GM12892 (cell line): ENCODE measurements at regions not wholly inside any gene's neighbourhood (a gene's known extent, or its start where the extent isn't known, plus 50 kb on each side); places are given as distances from the start of the nearest gene placed in this dataset.

Source experiments
- POLR2A ChIP-seq: IDR thresholded peaks from 2 replicates; pipeline ENCODE4 v1.6.1; 2011; ENCODE audit warnings: low read depth, low read length, control low read depth
- POLR2AphosphoS5 ChIP-seq: IDR thresholded peaks from 2 replicates; pipeline ENCODE4 v1.6.1; 2011; ENCODE audit warnings: low read depth, low read length, control low read depth

DNA sequence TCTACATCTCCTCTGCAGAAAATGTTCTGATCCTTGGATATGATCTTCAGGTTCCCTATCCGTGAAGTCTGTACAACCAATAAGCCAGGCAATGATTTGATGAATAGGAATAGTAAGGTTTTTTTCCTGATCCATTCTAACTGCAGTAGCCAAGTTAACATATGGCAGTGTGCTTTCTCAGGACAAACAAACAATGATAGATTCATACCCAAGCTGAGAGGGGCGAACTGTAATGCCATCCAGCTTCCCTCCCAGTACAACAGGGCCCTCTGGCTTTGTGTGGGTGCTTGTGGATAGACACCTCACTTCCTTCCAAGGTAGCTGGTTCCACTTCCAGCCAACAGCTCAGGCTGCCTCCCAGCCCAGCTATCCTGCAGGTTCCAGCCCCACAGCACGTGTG, 359.2 kb downstream of the CDH26 start:
- TF ChIP-seq POLR2A (no peak), POLR2AphosphoS5 (no peak)
